H1 (cell line): ENCODE measurements at regions not wholly inside any gene's neighbourhood (a gene's known extent, or its start where the extent isn't known, plus 50 kb on each side); places are given as distances from the start of the nearest gene placed in this dataset.

Experiments used
- ATF3 ChIP-seq: IDR thresholded peaks from 2 replicates; pipeline ENCODE4 v1.6.1; 2011; ENCODE audit warnings: low read depth, mild to moderate bottlenecking, low read length; ENCODE audit not compliant: insufficient read depth
- CBX8 ChIP-seq: fragments of 300-800, 300-1000 bp; sonication (generic); IDR thresholded peaks from 2 replicates; pipeline ENCODE4 v1.7.1; 2016; ENCODE audit warnings: low read depth, low read length, borderline replicate concordance

- TF ChIP-seq ATF3 (no peak), CBX8 (no peak)
Observed at GRCh38 chr2:139605668-139606067, 825.5 kb upstream of the NXPH2 start (continued).
